NCI-H460 (cell line): ENCODE measurements at regions not wholly inside any gene's neighbourhood (a gene's known extent, or its start where the extent isn't known, plus 50 kb on each side); places are given as distances from the start of the nearest gene placed in this dataset.
"Not testable (repeated sequence)": the region's sequence is repeated elsewhere in the genome, so short reads cannot be mapped to it uniquely, and the experiment has no call there.

Experiments used
- DNase-seq: peaks from one replicate; pipeline ENCODE4 v3.0.0-alpha.2; 2016; ENCODE audit warnings: low read depth; ENCODE audit errors: extremely low read depth

DNA sequence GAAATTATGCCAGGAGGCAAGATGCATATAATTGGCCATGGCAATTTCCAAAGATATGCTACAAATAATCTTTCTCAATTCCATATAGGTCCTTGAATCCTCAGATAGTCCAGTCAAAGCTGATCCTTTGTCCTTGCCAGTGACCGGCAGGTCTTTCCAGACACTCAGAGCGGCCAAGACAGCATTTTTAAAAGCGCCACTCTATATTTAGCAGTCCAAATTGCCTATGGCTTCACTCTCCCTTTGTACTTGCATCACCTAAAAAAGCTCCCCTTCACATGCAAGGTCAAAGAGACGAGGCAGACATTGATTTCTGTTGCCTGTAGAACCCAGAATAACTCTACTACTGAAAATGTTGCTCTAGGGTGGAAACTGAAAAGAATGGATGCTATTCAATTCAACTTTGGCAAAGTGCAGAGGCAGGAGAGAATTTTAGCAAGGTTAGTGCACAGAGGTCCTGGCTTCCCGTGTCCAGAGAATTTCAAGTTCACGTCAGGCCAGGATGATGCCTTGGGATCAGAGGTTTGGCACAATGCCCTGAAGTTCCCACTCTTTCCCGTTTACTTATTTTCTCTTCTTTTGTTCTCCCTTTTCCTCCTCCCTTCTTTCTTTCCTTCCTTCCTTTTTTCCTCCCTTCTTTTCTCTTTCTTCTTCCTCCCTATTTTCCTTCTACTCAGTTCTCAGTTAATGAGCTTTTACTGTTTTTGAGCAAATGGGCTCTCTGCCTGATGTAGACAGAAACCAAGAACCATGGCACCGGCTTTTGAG lies 108.5 kb downstream of the KCNK1 start:
- no peak for DNase-seq

DNA sequence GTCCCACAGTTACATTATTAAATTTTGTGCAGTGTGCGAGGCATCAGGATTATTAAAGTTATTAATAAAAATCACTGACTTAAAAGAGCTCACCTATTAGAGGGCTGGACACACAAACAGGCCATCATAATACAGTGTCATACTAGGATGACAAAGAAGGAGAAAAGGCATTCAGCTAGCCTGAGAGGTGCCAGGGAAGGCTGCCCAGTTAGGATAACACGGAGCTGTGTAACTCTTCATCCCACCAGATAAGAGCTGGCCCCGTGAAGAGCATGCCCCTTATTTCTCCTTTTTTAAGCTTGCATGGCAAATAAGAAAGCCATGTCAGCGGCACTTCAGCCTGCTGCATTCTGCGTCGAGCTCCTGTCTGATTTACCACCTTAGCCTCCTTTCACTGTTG lies 109.5 kb downstream of the KCNK1 start:
- DNase-seq, result no peak

DNA sequence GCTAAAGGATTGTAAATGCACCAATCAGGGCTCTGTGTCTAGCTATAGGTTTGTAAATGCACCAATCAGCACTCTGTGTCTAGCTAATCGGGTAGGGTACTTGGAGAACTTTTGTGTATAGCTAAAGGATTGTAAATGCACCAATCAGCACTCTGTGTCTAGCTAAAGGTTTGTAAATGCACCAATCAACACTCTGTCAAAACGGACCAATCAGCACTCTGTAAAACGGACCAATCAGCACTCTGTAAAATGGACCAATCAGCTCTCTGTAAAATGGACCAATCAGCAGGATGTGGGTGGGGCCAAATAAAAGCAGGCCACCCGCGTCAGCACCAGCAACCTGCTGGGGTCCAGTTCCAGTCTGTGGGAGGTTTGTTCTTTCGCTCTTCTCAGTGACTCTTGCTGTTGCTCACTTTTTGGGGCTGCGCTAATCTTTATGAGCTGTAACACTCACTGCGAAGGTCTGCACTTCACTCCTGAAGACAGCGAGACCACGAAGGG lies 110.3 kb downstream of the KCNK1 start:
- not testable (repeated sequence) for DNase-seq

DNA sequence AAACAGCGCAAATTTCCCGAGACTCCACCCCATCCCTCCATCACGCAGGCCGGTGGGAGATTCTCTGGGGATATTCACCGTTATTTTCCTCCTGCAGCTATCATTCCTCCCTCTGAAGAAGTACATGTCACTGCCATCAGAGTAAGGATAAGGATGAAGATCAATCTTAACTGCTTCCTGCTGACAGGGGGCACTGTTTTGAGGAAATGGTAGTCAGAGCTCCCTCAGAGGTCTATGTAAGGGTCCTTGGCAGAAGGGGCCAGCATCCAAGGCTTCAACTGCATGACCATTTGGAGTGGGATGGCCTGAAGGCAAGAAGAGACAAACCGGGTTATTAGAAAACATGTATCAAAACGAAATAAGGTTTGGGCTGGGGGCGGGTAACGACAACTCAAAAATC lies 111.5 kb downstream of the KCNK1 start:
- no peak for DNase-seq

DNA sequence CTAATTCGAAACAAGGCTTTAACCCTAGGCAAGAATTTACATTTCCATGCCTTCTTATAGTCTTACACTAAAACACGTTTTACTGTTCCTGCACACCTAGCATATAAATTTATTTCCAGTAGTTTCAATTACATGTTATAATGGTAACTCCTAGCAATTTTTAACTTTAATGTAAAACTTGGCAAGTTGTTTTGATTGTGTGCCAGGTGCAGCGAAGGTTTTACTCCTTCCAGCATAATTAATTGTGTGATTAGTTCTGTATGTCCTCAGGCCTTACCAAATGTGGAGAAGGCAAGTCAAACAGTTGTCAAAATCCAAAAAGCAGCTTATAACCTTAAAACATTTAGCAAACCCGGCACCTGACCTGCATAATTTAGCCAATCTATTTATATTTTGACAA lies 114.8 kb downstream of the KCNK1 start:
- no peak for DNase-seq

DNA sequence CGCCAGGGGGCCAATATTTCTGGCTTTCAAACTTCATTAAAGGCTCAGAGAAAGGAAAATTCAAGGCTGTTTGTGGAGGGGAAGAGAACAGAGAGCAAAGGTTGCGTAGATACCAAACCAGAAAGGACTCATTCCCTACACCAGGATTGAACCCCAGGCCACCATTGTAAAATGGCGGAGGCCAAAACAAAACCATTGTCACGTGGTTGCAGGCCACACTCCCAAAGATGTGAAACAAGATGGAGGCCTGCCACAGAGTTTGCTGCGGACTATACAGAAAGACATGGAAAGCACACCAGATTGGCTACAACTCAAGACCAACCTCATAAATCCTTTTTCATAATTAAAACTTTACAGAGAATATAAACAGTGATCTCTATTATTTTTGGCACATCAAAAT lies 116.5 kb downstream of the KCNK1 start:
- DNase-seq, result no peak

DNA sequence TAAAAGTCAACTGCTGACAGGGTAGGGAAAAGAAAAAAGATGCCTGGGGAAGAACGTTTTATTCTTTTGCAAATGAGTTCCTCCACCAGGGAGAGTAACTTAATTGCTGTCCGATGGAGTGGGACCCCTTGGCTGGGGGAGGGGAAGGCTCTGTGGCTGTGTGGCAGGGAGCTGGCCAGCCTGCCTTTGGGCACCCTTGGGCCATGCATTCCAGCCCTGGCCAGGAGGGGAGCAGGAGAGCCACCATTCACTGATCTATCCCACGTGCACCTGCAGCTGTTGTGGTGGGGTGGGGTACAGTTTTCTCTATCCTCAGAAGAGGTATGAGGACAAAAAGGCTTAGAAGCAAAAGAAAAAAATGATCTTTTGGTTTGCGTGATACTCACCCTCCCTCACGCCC lies 116.9 kb downstream of the KCNK1 start:
- DNase-seq, result no peak

DNA sequence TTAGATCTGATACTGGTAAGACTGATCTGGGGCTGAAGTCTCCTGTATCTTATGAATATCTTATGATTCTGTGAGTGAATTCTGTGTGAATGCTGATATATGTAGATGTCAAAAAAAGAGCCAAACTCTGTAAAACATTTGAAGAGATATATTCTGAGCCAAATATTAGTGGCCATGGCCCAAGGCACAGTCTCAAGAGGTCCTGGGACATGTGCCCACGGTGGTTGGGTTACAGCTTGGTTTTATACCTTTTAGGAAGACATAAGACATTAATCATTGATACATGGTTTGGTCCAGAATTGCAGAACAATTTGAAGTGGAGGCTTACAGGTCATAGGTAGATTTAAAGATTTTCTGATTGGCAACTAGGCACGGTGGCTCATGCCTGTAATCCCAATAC lies 118.3 kb downstream of the KCNK1 start:
- DNase-seq, result no peak

DNA sequence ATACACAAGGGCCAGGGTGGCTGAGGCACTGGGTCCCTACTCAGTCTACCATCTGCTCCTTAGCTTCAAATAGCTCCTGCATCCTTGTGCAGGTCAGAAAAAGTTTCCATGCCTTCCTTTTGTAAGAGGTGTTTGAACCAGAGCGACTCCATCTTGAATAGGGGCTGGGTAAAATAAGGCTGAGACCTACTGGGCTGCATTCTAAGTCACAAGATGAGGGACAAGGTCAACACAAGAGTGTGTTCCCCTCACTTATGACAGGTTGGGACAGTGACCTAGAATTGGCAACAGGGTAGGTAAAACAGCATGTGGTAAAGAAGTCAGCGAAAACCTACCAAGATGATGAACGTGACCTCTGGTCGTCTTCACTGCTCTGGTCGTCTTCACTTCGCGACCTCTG lies 120.5 kb downstream of the KCNK1 start:
- no peak for DNase-seq

DNA sequence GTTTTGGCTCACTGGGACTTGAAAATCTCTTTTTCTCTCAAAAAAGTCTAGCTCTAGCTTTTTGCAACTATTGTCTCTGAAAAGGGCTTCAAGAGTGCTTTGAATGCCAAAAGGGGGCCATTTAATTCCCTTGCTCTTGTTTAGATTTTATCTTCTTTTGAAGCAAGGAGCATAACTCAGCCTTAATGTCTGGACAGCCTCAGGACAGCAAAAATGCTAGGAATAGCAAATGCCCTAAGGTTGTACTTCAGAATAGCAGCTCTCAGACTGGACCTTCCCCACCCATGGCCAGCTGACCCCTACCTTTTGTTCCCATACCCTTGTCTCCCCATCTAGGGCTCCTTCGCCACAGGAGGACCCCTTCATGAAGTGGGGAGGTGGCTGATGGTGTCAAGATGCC lies 121.4 kb downstream of the KCNK1 start:
- DNase-seq, result no peak

DNA sequence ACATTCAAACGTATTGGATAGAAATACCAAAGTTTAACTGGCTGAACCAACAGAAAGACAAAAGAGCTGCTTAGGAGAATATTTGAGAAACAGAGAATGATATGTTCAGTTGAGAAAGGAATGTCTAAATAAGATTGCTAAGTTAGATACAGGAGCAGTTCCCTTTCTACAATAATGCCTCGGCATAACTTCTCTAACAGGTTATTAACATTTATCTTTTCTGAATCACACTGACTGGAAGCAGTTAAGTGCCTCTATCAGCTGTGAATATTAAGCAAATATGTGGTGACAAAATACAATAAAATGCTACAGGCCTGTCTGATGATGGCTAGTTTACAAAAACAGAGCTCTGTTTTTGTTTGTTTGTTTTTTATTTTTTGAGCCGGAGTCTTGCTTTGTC lies 121.9 kb downstream of the KCNK1 start:
- no peak for DNase-seq

DNA sequence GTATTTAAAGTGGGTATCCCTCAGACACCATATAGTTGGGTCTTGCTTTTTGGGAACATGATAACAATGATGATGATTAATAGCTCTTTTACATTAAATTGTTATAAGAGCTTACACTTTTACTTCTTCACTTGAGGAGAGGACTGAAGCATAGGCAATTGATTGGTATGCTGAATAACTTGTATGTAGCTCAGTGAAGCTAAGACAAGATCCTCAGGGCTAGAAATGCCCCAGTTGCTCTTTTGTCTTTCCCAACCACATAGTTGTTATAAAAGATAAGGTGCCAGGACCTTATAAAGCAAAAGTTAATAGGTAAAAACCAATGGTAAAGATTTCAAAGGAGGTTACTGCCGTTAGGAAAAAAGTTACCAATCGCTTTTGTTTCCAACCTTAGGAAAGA lies 123.4 kb downstream of the KCNK1 start:
- DNase-seq, result no peak

DNA sequence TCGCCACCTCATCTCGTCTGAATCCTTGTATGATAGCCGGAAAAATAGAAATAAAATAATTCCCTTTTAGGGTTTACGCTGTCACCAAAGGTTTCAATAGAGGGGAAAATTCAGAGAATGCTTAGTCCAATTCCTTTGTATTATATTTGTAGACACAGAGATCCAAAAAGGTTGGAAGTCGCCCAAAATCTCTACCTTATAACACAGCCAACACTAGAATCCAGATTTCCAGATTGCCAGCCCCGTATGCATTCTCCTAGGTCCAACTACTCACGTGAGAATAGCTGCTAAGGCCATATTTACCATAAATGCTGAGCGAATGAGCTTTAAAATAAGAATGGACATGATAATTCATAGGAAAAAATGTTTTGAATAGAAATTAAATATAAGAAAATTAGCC lies 124.5 kb downstream of the KCNK1 start:
- DNase-seq, result no peak

DNA sequence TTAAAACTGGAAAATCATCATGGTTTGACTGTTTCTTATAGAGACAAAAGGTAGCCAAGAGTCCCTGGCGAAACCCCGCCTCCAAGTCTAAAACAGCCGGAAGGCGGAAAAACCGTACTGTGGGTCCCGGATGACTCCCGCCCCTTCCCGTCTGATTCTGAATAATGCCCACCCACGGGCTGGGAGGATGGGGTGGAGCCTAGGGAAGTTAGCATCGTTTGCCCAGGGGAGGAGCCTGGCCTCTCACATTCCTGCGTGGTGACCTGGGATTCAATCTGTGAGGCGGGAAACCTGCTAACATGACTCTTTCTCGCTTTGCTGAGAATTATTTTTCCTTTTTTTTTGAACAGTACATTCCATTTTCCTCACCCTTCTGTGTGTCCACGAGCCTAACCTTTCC lies 124.9 kb downstream of the KCNK1 start:
- no peak for DNase-seq

DNA sequence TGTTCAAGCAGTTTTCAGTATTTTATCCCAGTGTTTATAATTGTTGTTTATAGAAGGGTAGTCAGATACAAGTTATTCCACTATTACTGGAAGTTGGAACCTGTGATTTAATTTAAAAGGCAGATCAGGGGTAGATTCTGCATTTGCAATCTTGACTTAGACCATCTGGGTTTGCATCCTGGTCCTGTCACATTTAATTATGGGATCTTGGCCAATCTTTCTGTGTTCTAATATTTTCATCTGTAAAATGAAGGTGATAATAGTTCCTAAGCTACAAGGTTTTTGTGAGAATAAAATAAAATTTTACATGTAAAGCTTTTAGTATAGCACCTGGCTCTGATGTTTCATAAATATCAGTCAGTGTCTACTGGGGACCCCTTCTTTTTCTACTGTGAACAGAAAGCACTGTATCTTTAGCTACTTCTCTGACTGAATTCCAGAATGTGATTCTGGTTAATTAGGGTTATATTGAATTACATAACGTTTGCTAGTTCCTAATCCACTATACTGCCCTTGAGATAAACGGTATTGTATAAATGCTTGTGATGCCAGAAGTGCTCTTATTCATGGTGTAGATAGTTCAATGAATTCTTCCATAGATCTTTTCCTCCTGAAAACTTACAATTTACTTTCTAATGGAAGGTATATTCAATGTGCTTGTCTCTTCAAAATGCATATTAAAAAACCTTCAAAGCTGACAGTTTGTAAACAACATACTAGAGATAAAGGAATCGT lies 131.0 kb downstream of the KCNK1 start:
- DNase-seq, result no peak

DNA sequence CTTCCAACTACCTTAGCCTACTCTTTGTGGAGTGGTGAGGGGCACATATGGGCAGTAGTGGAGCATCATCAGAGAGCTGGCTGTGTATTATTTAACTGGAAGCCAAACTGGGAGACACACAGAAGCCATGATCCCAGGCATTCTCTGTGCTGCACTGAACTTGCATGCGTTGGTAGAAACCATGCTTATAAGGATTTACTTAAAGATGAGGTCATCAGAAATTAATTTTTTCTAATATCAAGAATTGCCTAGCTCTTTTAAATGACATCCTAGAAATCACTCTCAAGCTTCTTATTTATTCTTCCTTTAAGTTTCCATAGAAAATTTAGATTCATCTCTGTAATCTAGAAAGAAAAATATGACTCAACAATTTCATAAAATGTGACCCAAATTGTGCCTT lies 136.2 kb downstream of the KCNK1 start:
- no peak for DNase-seq

DNA sequence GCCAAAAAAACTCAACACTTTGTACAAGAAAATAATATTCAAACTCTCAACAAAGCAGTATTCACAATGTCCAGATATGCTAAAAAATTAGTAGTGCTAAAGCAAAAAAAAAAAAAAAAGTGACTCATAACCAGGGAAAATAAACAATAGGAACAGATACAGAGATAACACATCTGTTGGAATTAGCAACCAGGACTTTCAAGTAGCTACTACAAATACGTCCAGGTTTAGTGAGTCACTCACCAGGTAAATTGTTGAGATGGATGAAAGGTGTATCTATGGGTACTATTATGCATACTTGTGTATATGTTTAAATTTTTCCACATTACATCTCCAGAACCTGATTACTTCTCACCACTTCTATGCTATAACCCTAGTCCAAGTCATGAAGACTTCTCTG lies 144.8 kb upstream of the SLC35F3 start:
- no peak for DNase-seq

DNA sequence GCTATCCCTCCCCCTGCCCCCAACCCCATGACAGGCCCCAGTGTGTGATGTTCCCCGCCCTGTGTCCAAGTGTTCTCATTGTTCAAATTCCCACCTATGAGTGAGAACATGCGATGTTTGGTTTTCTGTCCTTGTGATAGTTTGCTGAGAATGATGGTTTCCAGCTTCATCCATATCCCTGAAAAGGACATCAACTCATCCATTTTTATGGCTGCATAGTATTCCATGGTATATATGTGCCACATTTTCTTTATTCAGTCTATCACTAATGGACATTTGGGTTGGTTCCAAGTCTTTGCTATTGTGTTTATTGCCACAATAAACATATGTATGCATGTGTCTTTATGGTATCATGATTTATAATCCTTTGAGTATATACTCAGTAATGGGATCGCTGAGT lies 140.2 kb upstream of the SLC35F3 start:
- not testable (repeated sequence) for DNase-seq

DNA sequence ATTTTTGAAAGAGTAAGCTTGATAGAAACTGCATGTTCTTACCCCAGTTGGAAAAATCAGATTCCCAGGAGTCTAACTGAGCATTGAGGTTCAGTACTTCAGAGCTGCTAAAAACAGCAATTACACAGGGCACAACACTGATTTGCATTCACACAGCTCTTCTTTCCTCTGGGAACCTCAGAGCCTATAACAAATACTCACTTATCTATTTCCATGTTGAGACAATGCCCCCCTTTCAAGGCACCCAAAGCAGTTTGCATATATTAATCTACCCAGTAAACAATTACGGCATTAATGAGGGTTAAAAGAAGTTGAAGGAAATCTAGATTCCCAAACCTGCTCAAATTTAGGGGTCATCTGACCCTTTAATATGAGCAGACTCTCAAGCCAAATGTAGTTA lies 126.9 kb upstream of the SLC35F3 start:
- DNase-seq, result no peak

DNA sequence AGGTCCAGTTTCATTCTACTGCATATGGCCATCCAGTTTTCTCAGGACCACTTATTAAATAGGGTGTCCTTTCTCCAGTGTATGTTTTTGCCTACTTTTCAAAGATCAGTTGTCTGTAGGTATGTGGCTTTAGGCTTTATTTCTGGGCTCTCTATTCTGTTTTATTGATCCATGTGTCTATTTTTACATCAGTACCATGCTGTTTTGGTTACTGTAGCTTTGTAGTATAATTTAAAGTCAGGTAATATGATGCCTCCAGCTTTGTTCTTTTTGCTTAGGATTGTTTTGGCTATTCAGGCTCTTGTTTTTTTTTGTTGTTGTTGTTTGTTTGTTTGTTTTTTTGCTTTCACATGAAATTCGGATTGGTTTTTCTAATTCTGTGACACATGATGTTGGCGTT lies 124.4 kb upstream of the SLC35F3 start:
- DNase-seq, result no peak

DNA sequence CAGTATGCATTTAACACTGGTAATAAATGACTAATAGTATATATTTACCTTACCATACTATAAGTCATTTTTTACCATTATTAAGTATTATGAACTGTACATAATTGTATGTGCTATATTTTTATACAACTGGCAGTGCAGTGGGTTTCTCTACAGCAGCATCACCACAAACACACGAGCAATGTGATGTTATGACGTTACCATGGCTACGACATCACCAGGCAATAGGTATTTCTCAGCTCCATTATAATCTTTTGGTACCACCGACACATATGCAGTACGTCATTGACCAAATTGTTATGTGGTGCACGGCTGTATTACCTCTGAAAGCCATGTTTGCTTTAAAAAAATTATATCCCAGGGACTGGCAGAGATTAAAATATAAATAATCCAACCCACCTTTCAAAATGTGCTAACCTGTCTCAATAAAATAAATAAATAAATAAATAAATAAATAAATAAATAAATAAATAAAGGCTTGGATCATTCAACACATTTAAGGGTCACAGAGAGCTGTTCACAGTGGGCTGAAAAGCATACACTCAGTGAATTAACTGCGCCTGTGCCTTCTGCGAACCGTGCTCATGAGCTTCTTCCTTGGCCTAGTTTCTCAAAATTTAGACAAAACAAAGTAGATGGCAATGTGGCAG lies 121.4 kb upstream of the SLC35F3 start:
- no peak for DNase-seq

DNA sequence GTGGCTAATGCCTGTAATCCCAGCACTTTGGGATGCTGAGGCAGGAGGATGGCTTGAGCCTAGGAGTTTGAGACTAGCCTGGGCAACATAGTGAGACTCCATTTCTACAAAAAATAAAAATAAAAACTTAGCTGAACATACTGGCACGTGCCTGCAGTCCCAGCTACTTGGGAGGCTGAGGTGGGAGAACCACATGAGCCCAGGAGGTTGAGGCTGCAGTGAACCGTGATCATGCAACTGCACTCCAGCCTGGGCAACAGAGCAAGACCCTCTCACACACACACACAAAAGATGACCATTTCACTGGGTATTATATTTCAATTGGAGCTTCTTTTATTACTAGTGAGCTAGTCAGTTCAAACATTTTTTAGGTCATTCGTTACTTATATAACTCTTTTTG lies 116.9 kb upstream of the SLC35F3 start:
- DNase-seq, result no peak
